Esophagus squamous epithelium (tissue), 5 donors: ENCODE measurements at regions not wholly inside any gene's neighbourhood (a gene's known extent, or its start where the extent isn't known, plus 50 kb on each side); places are given as distances from the start of the nearest gene placed in this dataset.

Source experiments
- DNase-seq: peaks from one replicate; lab custom pipeline; 2025; lab: John Stamatoyannopoulos, UW
- H3K27ac ChIP-seq, 4 donors: fragments of 200-600 bp; sonication (generic); one replicate each; pipeline ENCODE4 v1.5.1; 2016 to 2019; ENCODE audit warnings: mild to moderate bottlenecking in 1 of 4
- H3K27me3 ChIP-seq, 4 donors: fragments of 200-600 bp; sonication (generic); 1 replicate in 3 of 4; 2 replicates in 1 of 4; pipeline versions ENCODE4 v1.5.1 to v1.6.0; 2017 to 2021; ENCODE audit warnings: antibody characterized with exemption in 1 of 4
- H3K36me3 ChIP-seq, 3 donors: fragments of 200-600 bp; sonication (generic); one replicate each; pipeline ENCODE4 v1.5.1; 2016 to 2019
- H3K4me1 ChIP-seq, 3 donors: fragments of 200-600 bp; sonication (generic); one replicate each; pipeline ENCODE4 v1.5.1; 2017 to 2019
- H3K4me3 ChIP-seq, 4 donors: fragments of 200-600 bp; sonication (generic); 1 replicate in 3 of 4; 2 replicates in 1 of 4; pipeline ENCODE4 v1.5.1; 2016 to 2019; ENCODE audit warnings: mild to moderate bottlenecking in 2 of 4, moderate library complexity in 1 of 4
- H3K9me3 ChIP-seq, 3 donors: fragments of 200-600 bp; sonication (generic); one replicate each; pipeline ENCODE4 v1.5.1; 2016 to 2019
- CTCF ChIP-seq, 6 experiments: fragments of 450-650 bp in 4 of 6; fragments of 200-600 bp in 2 of 6; sonication (generic) in 2 of 6; IDR thresholded peaks; one replicate each; pipeline ENCODE4 v1.5.1; 2016 to 2019; ENCODE audit warnings: antibody characterized with exemption in 6 of 6, mild to moderate bottlenecking in 4 of 6, moderate library complexity in 4 of 6
- POLR2A ChIP-seq, 4 donors: fragments of 450-650 bp; IDR thresholded peaks; one replicate each; pipeline ENCODE4 v1.6.1; 2017; ENCODE audit warnings: antibody characterized with exemption in 4 of 4, mild to moderate bottlenecking in 4 of 4, moderate library complexity in 3 of 4
- WGBS, 2 donors: methylation state at CpG; one replicate each; pipeline ENCODE4 v1.1.5; 2018; 5-methylcytosine and 5-hydroxymethylcytosine counted together
- intact Hi-C: fragments of 100-400 bp; cut with DNase I; formaldehyde crosslinking; loops from one replicate; pipeline ENCODE4 v1.15.0; 2022
- donor health status: DM: yes; HTN: yes; CAD: no.

- no peak for DNase-seq
- 59 to 79% methylated on average over 4 to 5 of the region's 5 CpGs for WGBS, 2 donors
- H3K9me3 ChIP-seq = no peaks in the 10 kb centered on the region
- peaks cover 0 to 5% (median 0%) of the 10 kb centered on the region in 4 donors for H3K27me3 ChIP-seq
- intact Hi-C loops = no loop called here
- no peak overlapping the region for H3K27ac ChIP-seq
- no peaks in the 10 kb centered on the region for H3K36me3 ChIP-seq
- H3K4me3 ChIP-seq = no peak overlapping the region
- TF ChIP-seq CTCF (IDR thresholded peaks at IDR 0.05) (no peak), POLR2A (IDR thresholded peaks at IDR 0.05) (no peak)
- H3K4me1 ChIP-seq = no peaks in the 10 kb centered on the region
Observed at GRCh38 chr7:21024485-21024867, 237.8 kb upstream of the SP8 start.

- Histone ChIP-seq H3K27me3 (peaks cover 0 to 5% (median 0%) of the 10 kb centered on the region in 4 donors), H3K4me3 (no peak overlapping the region), H3K36me3 (no peaks in the 10 kb centered on the region), H3K4me1 (no peaks in the 10 kb centered on the region), H3K9me3 (no peaks in the 10 kb centered on the region), H3K27ac (no peak overlapping the region)
- intact Hi-C loops = no loop called here
- no peak for DNase-seq
- no peak for TF ChIP-seq CTCF (IDR thresholded peaks at IDR 0.05)
- WGBS, 2 donors = 57 to 75% methylated on average over 9 to 13 of the region's 13 CpGs
Observed at GRCh38 chr7:21028186-21028585, 241.5 kb upstream of the SP8 start.

DNA sequence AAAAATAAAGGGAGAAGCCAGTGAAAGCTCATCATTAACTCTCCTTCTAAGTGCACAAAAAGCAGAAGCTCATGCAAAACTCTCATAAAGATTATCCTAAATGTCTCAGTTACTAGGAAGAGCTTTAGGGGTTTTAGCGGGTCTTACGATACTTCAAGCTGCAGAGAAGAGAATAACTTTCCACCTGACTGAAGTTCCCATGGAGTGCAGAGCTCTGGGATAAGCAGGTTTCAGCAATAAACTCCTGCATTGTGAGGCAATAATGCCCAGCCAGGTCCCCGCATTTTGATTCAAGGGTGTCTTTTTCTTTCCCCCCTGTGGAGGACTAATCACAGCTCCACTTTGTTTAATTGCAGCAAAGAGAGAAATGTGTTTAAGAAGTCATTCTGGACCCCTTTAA, 241.9 kb upstream of the SP8 start:
- 72 to 73% methylated on average over 2 to 3 of the region's 3 CpGs for WGBS, 2 donors
- no peaks in the 10 kb centered on the region for H3K4me1 ChIP-seq
- DNase-seq = no peak
- no peaks in the 10 kb centered on the region for H3K9me3 ChIP-seq
- no peaks in the 10 kb centered on the region for H3K36me3 ChIP-seq
- H3K27me3 ChIP-seq = peaks cover 0 to 5% (median 0%) of the 10 kb centered on the region in 4 donors
- no peak for TF ChIP-seq CTCF (IDR thresholded peaks at IDR 0.05)
- no peak for TF ChIP-seq POLR2A (IDR thresholded peaks at IDR 0.05)
- no peak overlapping the region for H3K4me3 ChIP-seq
- intact Hi-C loops = no loop called here
- no peak overlapping the region for H3K27ac ChIP-seq

GRCh38 chr7:21029006-21029405, 242.3 kb upstream of the SP8 start:
- Histone ChIP-seq H3K27ac (no peak overlapping the region), H3K4me3 (no peak overlapping the region), H3K9me3 (no peaks in the 10 kb centered on the region), H3K4me1 (no peaks in the 10 kb centered on the region), H3K27me3 (peaks cover 0 to 5% (median 0%) of the 10 kb centered on the region in 4 donors), H3K36me3 (no peaks in the 10 kb centered on the region)
- WGBS, 2 donors = 66 to 70% methylated on average over 6 of the region's 6 CpGs
- intact Hi-C loops = no loop called here
- TF ChIP-seq POLR2A (IDR thresholded peaks at IDR 0.05) = no peak
- no peak for TF ChIP-seq CTCF (IDR thresholded peaks at IDR 0.05)
- DNase-seq = no peak

- Histone ChIP-seq H3K27ac (no peak overlapping the region), H3K4me1 (no peaks in the 10 kb centered on the region), H3K4me3 (no peak overlapping the region), H3K9me3 (no peaks in the 10 kb centered on the region), H3K27me3 (no peaks in the 10 kb centered on the region), H3K36me3 (no peaks in the 10 kb centered on the region)
- DNase-seq = no peak
- no peak for TF ChIP-seq CTCF (IDR thresholded peaks at IDR 0.05)
- no peak for TF ChIP-seq POLR2A (IDR thresholded peaks at IDR 0.05)
- intact Hi-C loops = no loop called here
- 85 to 86% methylated on average over 7 of the region's 7 CpGs for WGBS, 2 donors
Observed at GRCh38 chr7:21030237-21030871, 243.7 kb upstream of the SP8 start.
